Neuronal stem cell (in vitro differentiated cells): ENCODE measurements at regions not wholly inside any gene's neighbourhood (a gene's known extent, or its start where the extent isn't known, plus 50 kb on each side); places are given as distances from the start of the nearest gene placed in this dataset.

ENCODE experiments used
- DNase-seq: peaks from one replicate; pipeline ENCODE4 v3.0.0-alpha.2; 2013; ENCODE audit warnings: low spot score
- H2AFZ ChIP-seq: one replicate; pipeline ENCODE4 v1.6.1; 2013; ENCODE audit warnings: mild to moderate bottlenecking, low read length, inconsistent platforms
- H2AK5ac ChIP-seq: 2 replicates; pipeline ENCODE4 v1.6.1; 2013; ENCODE audit warnings: low read depth, mild to moderate bottlenecking, inconsistent platforms, low read length, moderate library complexity, mixed read lengths
- H2BK120ac ChIP-seq: 2 replicates; pipeline ENCODE4 v1.6.1; 2013; ENCODE audit warnings: low read depth, mild to moderate bottlenecking, inconsistent platforms, low read length, moderate library complexity, mixed read lengths
- H2BK12ac ChIP-seq: one replicate; pipeline ENCODE4 v1.6.1; 2013; ENCODE audit warnings: low read length, inconsistent platforms
- H2BK15ac ChIP-seq: 2 replicates; pipeline ENCODE4 v1.6.1; 2013; ENCODE audit warnings: mild to moderate bottlenecking, low read length, inconsistent platforms, mixed read lengths
- H2BK5ac ChIP-seq: one replicate; pipeline ENCODE4 v1.6.1; 2013; ENCODE audit warnings: inconsistent platforms, mild to moderate bottlenecking, low read length, moderate library complexity
- H3K14ac ChIP-seq: one replicate; pipeline ENCODE4 v1.6.1; 2013; ENCODE audit warnings: low read length, inconsistent platforms
- H3K18ac ChIP-seq: 2 replicates; pipeline ENCODE4 v1.6.1; 2013; ENCODE audit warnings: low read length, inconsistent platforms
- H3K23ac ChIP-seq: 2 replicates; pipeline ENCODE4 v1.6.1; 2013; ENCODE audit warnings: low read depth, mild to moderate bottlenecking, mixed read lengths, low read length, inconsistent platforms; ENCODE audit not compliant: poor library complexity
- H3K27ac ChIP-seq: replicated peaks from 3 replicates; pipeline ENCODE4 v1.5.1; 2013; ENCODE audit warnings: low read length, inconsistent platforms
- H3K27me3 ChIP-seq, 3 experiments: 2 replicates each; pipeline ENCODE4 v1.6.1; 2013; ENCODE audit warnings: low read length in 3 of 3, mild to moderate bottlenecking in 2 of 3, inconsistent platforms in 1 of 3, low read depth in 1 of 3, mixed read lengths in 1 of 3, moderate library complexity in 1 of 3; ENCODE audit not compliant: control insufficient read depth in 3 of 3, insufficient read depth in 3 of 3
- H3K36me3 ChIP-seq, 2 donors: replicated peaks in 1 of 2; 2 replicates each; pipeline ENCODE4 v1.6.1; 2013; ENCODE audit warnings: low read length in 2 of 2; ENCODE audit not compliant: control insufficient read depth in 2 of 2, insufficient read depth in 2 of 2
- H3K4ac ChIP-seq: 2 replicates; pipeline ENCODE4 v1.6.1; 2013; ENCODE audit warnings: inconsistent platforms, mild to moderate bottlenecking, low read length, moderate library complexity
- H3K4me1 ChIP-seq, 2 donors: 1 replicate in 1 of 2; 2 replicates in 1 of 2; pipeline ENCODE4 v1.6.1; 2013; ENCODE audit warnings: low read length in 2 of 2, low read depth in 1 of 2; ENCODE audit not compliant: control insufficient read depth in 2 of 2, insufficient read depth in 1 of 2
- H3K4me2 ChIP-seq: one replicate; pipeline ENCODE4 v1.6.1; 2013; ENCODE audit warnings: mild to moderate bottlenecking, low read length, inconsistent platforms; ENCODE audit not compliant: insufficient read depth, poor library complexity, severe bottlenecking
- H3K4me3 ChIP-seq, 2 donors: 2 replicates each; pipeline ENCODE4 v1.5.1; 2013; ENCODE audit warnings: low read length in 2 of 2, mild to moderate bottlenecking in 2 of 2, inconsistent platforms in 1 of 2, moderate library complexity in 1 of 2
- H3K79me1 ChIP-seq: one replicate; pipeline ENCODE4 v1.6.1; 2013; ENCODE audit warnings: low read depth, mild to moderate bottlenecking, inconsistent platforms, low read length, moderate library complexity
- H3K9ac ChIP-seq: one replicate; pipeline ENCODE4 v1.6.1; 2013; ENCODE audit warnings: mild to moderate bottlenecking, low read depth, low read length, inconsistent platforms; ENCODE audit not compliant: poor library complexity
- H3K9me3 ChIP-seq, 2 donors: replicated peaks in 1 of 2; 2 replicates each; pipeline versions ENCODE3 to v1.6.1; 2013; ENCODE audit warnings: low read length in 2 of 2, mild to moderate bottlenecking in 2 of 2, inconsistent platforms in 1 of 2, low read depth in 1 of 2, mixed read lengths in 1 of 2, moderate library complexity in 1 of 2; ENCODE audit not compliant: control insufficient read depth in 2 of 2, insufficient read depth in 1 of 2
- H4K8ac ChIP-seq: one replicate; pipeline ENCODE4 v1.6.1; 2013; ENCODE audit warnings: low read depth, mild to moderate bottlenecking, inconsistent platforms, low read length, moderate library complexity
- H4K91ac ChIP-seq: one replicate; pipeline ENCODE4 v1.6.1; 2013; ENCODE audit warnings: low read length, low read depth, mild to moderate bottlenecking, inconsistent platforms; ENCODE audit not compliant: poor library complexity
- WGBS, 2 donors: extraction: QIAGEN DNeasy Blood & Tissue Kit; methylation state at CpG; one replicate each; pipeline ENCODE4 v1.1.7; 2013; ENCODE audit warnings: missing lambda C conversion rate in 2 of 2, mixed read lengths in 1 of 2; ENCODE audit not compliant: insufficient read length in 2 of 2, insufficient replicate concordance in 1 of 2; ENCODE audit errors: extremely low coverage in 2 of 2; 5-methylcytosine and 5-hydroxymethylcytosine counted together

DNA sequence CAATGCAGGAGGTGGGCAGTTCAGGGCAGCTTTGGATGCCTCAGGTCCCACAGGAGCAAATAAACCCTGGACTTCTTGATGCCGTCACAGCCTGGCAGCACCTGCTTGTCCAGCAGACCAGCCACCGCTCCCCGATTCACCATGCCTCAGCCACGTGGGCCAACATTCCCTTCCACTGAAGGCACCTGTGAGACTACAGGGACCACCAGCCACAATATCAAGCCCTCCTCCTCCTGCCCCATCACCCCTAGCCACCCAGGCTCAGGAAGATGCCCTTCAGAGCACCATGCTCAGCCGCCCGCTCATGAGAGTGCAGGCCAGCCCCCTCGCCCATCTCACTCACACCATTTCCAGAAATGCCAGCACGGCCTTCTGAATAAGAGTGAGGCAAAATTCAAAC lies 234.7 kb downstream of the SYK start:
- Histone ChIP-seq H3K18ac (no peak overlapping the region), H3K14ac (no peak overlapping the region), H3K23ac (no peak overlapping the region), H2BK5ac (no peak overlapping the region), H3K79me1 (peaks cover 2% of the 10 kb centered on the region), H3K4ac (no peak overlapping the region), H3K4me2 (no peak overlapping the region), H3K27ac (no peak overlapping the region), H2BK15ac (no peak overlapping the region), H2BK12ac (no peak overlapping the region), H2AFZ (no peak overlapping the region), H3K36me3 (no peaks in the 10 kb centered on the region), H3K4me1 (peaks cover 9 to 13% of the 10 kb centered on the region in 2 donors), H2BK120ac (no peak overlapping the region), H3K9me3 (peaks cover 0 to 2% of the 10 kb centered on the region in 2 donors), H4K8ac (no peak overlapping the region), H3K27me3 (no peaks in the 10 kb centered on the region), H3K9ac (no peak overlapping the region), H2AK5ac (no peak overlapping the region), H3K4me3 (no peak overlapping the region), H4K91ac (no peak overlapping the region)
- no CpG with 5 or more reads among the region's 8 CpGs for WGBS, 2 donors
- no peak for DNase-seq

GRCh38 chr9:91036826-91037510 lies 235.3 kb downstream of the SYK start:
- no CpG with 5 or more reads among the region's 32 CpGs for WGBS, 2 donors
- H3K27ac ChIP-seq: no peak overlapping the region

GRCh38 chr9:91037511-91038482 lies 236.2 kb downstream of the SYK start:
- peak overlapping the region; percentile 70 for H4K8ac ChIP-seq
- peaks cover 2% of the 10 kb centered on the region for H3K79me1 ChIP-seq
- no peak overlapping the region for H2BK5ac ChIP-seq
- H3K14ac ChIP-seq: peak overlapping the region; percentile 72
- no peak for DNase-seq
- H2BK120ac ChIP-seq: no peak overlapping the region
- no peaks in the 10 kb centered on the region for H3K36me3 ChIP-seq
- H2BK12ac ChIP-seq: no peak overlapping the region
- H3K27ac ChIP-seq: no peak overlapping the region
- H3K4ac ChIP-seq: no peak overlapping the region
- no peak overlapping the region for H2BK15ac ChIP-seq
- H3K4me3 ChIP-seq: peak overlapping the region in 1 of 2 donors; percentile 9
- no CpG with 5 or more reads among the region's 22 CpGs for WGBS, 2 donors
- no peaks in the 10 kb centered on the region for H3K27me3 ChIP-seq
- peak overlapping the region; percentile 93 for H2AFZ ChIP-seq
- no peak overlapping the region for H3K23ac ChIP-seq
- no peak overlapping the region for H3K4me2 ChIP-seq
- H4K91ac ChIP-seq: no peak overlapping the region
- H3K18ac ChIP-seq: no peak overlapping the region
- no peak overlapping the region for H3K9ac ChIP-seq
- no peak overlapping the region for H2AK5ac ChIP-seq
- peaks cover 0 to 2% of the 10 kb centered on the region in 2 donors for H3K9me3 ChIP-seq
- peaks cover 9 to 13% of the 10 kb centered on the region in 2 donors for H3K4me1 ChIP-seq

More at GRCh38 chr9:91036826-91037510, 235.3 kb downstream of the SYK start:
- peak; percentile 18 for DNase-seq
- H4K91ac ChIP-seq: no peak overlapping the region
- peak overlapping the region; percentile 93 for H2AFZ ChIP-seq
- H3K4ac ChIP-seq: no peak overlapping the region
- H3K18ac ChIP-seq: peak overlapping the region; percentile 7
- H2BK120ac ChIP-seq: no peak overlapping the region
- H3K23ac ChIP-seq: no peak overlapping the region
- no peak overlapping the region for H2BK15ac ChIP-seq
- H3K14ac ChIP-seq: peak overlapping the region; percentile 72
- peaks cover 9 to 13% of the 10 kb centered on the region in 2 donors for H3K4me1 ChIP-seq
- no peak overlapping the region for H3K9ac ChIP-seq
- H2BK5ac ChIP-seq: no peak overlapping the region
- H2AK5ac ChIP-seq: no peak overlapping the region
- H3K79me1 ChIP-seq: peaks cover 2% of the 10 kb centered on the region
- H3K36me3 ChIP-seq: no peaks in the 10 kb centered on the region
- H3K4me2 ChIP-seq: no peak overlapping the region
- H2BK12ac ChIP-seq: no peak overlapping the region
- peak overlapping the region in 1 of 2 donors; percentile 9 for H3K4me3 ChIP-seq
- peak overlapping the region; percentile 70 for H4K8ac ChIP-seq
- peaks cover 0 to 2% of the 10 kb centered on the region in 2 donors for H3K9me3 ChIP-seq
- no peaks in the 10 kb centered on the region for H3K27me3 ChIP-seq
